ENCODE measurements at regions not wholly inside any gene's neighbourhood (a gene's known extent, or its start where the extent isn't known, plus 50 kb on each side); places are given as distances from the start of the nearest gene placed in this dataset.
"Not testable (repeated sequence)": the region's sequence is repeated elsewhere in the genome, so short reads cannot be mapped to it uniquely, and the experiment has no call there.

DNA sequence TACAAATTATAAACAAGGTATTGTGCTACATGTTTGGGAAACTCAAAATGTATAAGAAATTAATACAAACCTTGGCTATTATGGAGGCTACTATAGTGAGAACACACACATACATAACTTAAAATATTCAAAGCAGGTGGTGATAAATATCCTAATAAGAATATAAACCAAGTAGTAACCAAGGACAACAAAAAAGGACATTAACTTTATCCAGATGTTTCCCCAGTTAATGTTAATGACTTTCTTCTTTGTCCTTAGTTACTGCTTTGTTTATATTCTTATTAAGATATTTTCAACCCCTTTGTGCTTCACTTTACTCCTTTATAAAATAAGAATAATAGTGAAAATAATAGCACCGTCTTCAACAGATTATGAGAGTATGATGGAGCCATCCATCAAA lies 241.6 kb downstream of the CALCRL start:
- no peak for TF ChIP-seq CTCF (IDR thresholded peaks at IDR 0.05)
- no peak for TF ChIP-seq ZFX (IDR thresholded peaks at IDR 0.05; ENCODE audit: borderline replicate concordance)
- H3K27ac ChIP-seq, result no peak overlapping the region

GRCh38 chr2:187206071-187206470 lies 242.0 kb downstream of the CALCRL start:
- H3K27ac ChIP-seq, result no peak overlapping the region
- TF ChIP-seq ZFX (IDR thresholded peaks at IDR 0.05; ENCODE audit: borderline replicate concordance) (no peak), CTCF (IDR thresholded peaks at IDR 0.05) (no peak)

DNA sequence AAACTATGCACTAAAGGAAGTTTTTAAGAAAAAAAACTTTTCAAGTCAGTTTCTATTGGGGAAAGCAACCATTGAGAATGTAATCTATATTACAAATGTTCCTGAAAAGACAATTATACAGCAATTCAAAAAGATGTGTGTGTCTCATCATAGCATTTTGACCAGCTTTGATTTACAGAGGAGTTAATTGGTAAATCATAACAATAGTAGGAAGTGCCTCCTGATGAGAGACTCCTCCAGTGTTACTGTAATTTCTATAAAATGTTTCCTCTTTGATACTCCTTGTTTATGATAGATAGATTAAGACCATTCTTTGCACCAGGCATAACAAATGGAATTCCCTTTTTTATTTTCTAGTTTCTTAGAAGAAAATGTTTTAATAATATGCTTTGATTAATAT lies 249.9 kb downstream of the CALCRL start:
- H3K27ac ChIP-seq, result no peak overlapping the region
- TF ChIP-seq ZFX (IDR thresholded peaks at IDR 0.05; ENCODE audit: borderline replicate concordance) (no peak), CTCF (IDR thresholded peaks at IDR 0.05) (no peak)

GRCh38 chr2:187194049-187194448 lies 254.0 kb downstream of the CALCRL start:
- no peak overlapping the region for H3K27ac ChIP-seq
- TF ChIP-seq ZFX (IDR thresholded peaks at IDR 0.05; ENCODE audit: borderline replicate concordance), result no peak
- TF ChIP-seq CTCF (IDR thresholded peaks at IDR 0.05), result no peak

- no peak overlapping the region for H3K27ac ChIP-seq
- TF ChIP-seq ZFX (IDR thresholded peaks at IDR 0.05; ENCODE audit: borderline replicate concordance), result no peak
- TF ChIP-seq CTCF (IDR thresholded peaks at IDR 0.05), result no peak
These were observed 259.0 kb downstream of the CALCRL start for GRCh38 chr2:187188783-187189631.

DNA sequence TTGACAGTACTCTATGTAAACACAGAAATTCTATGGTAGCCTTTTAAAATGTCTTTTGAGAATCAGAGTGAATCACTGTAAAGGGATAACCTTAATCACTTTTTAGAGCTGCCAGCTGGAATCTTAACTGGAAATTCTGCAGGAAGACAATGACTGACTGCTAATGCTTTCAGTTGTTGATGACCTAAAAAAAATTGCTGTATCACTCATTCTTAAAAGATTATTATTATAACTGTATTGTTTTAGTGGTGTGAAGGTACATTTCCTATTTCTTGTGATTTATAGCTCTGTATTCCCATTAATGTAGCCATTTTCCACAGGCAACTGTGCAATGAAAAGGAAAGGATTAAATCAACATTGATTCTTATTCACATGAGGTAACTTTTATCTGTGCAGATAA lies 260.5 kb downstream of the CALCRL start:
- TF ChIP-seq CTCF (IDR thresholded peaks at IDR 0.05) (no peak), ZFX (IDR thresholded peaks at IDR 0.05; ENCODE audit: borderline replicate concordance) (no peak)
- no peak overlapping the region for H3K27ac ChIP-seq

DNA sequence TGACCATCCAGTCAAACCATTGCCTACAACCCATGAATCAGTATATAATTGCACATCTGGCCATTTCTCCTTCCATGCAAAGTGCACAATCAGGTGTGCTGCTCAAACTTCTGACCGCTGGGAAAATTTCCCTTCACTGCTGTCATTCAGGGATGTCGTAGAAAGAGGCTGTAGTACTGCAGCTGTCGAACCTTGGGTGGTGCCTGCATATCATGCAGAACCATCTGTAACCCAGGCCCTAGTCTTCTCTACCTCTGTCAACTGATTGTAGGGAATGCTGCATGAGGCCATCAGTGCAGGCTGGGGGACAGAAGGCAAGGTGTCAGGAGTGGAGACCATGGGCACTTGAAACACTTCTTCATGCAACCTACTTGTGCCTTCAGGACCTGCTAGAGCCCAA lies 267.5 kb downstream of the CALCRL start:
- H3K27ac ChIP-seq, result no peak overlapping the region
- no peak for TF ChIP-seq ZFX (IDR thresholded peaks at IDR 0.05; ENCODE audit: borderline replicate concordance)
- TF ChIP-seq CTCF (IDR thresholded peaks at IDR 0.05), result no peak

DNA sequence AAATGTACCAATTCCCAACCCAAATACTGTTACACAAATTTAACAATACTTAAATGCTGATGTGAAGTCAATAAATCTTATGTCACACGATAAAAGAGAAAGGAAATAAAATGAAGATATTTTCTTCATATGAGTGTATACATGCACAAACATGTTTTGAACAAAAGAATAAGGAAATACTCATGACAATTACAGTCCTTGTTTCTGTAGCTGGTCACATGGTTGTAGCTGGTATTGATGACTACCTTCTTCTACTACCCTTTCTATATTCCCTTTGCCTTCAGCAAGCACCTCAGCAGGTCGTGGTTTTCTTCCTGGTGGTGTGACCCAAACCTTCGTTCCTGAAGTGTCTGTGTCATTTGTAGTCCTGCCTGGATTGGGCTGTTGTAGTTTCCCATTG lies 269.2 kb downstream of the CALCRL start:
- H3K27ac ChIP-seq, result not testable (repeated sequence)
